ENCODE measurements at regions not wholly inside any gene's neighbourhood (a gene's known extent, or its start where the extent isn't known, plus 50 kb on each side); places are given as distances from the start of the nearest gene placed in this dataset.

- DNase-seq (ENCODE audit: low read depth): no peak
- H3K4me3 ChIP-seq (replicated peaks; ENCODE audit: low read depth, low read length): no peak overlapping the region
- TF ChIP-seq CTCF (IDR thresholded peaks at IDR 0.05; ENCODE audit: low read length, missing control alignments): no peak
These were observed 246.3 kb downstream of the RBFOX3 start for GRCh38 chr17:79364315-79365094.

GRCh38 chr17:79363552-79364275 is 247.1 kb downstream of the RBFOX3 start:
- DNase-seq (ENCODE audit: low read depth): no peak
- no peak for TF ChIP-seq CTCF (IDR thresholded peaks at IDR 0.05; ENCODE audit: low read length, missing control alignments)
- no peak overlapping the region for H3K4me3 ChIP-seq (replicated peaks; ENCODE audit: low read depth, low read length)

GRCh38 chr17:79362772-79363305 is 248.0 kb downstream of the RBFOX3 start:
- H3K4me3 ChIP-seq (replicated peaks; ENCODE audit: low read depth, low read length): no peak overlapping the region
- TF ChIP-seq CTCF (IDR thresholded peaks at IDR 0.05; ENCODE audit: low read length, missing control alignments): no peak
- no peak for DNase-seq (ENCODE audit: low read depth)

- no peak overlapping the region for H3K4me3 ChIP-seq (replicated peaks; ENCODE audit: low read depth, low read length)
- TF ChIP-seq CTCF (IDR thresholded peaks at IDR 0.05; ENCODE audit: low read length, missing control alignments): no peak
- DNase-seq (ENCODE audit: low read depth): no peak
These were observed 248.7 kb downstream of the RBFOX3 start for GRCh38 chr17:79361873-79362771.

GRCh38 chr17:79361221-79361734 is 249.6 kb downstream of the RBFOX3 start:
- H3K4me3 ChIP-seq (replicated peaks; ENCODE audit: low read depth, low read length): no peak overlapping the region
- DNase-seq (ENCODE audit: low read depth): no peak
- TF ChIP-seq CTCF (IDR thresholded peaks at IDR 0.05; ENCODE audit: low read length, missing control alignments): no peak

- no peak for TF ChIP-seq CTCF (IDR thresholded peaks at IDR 0.05; ENCODE audit: low read length, missing control alignments)
- DNase-seq (ENCODE audit: low read depth): no peak
- no peak overlapping the region for H3K4me3 ChIP-seq (replicated peaks; ENCODE audit: low read depth, low read length)
These were observed 250.7 kb downstream of the RBFOX3 start for GRCh38 chr17:79360196-79360595.

Measured in fibroblast of pulmonary artery (primary cell).